ENCODE measurements at regions not wholly inside any gene's neighbourhood (a gene's known extent, or its start where the extent isn't known, plus 50 kb on each side); places are given as distances from the start of the nearest gene placed in this dataset.

DNA sequence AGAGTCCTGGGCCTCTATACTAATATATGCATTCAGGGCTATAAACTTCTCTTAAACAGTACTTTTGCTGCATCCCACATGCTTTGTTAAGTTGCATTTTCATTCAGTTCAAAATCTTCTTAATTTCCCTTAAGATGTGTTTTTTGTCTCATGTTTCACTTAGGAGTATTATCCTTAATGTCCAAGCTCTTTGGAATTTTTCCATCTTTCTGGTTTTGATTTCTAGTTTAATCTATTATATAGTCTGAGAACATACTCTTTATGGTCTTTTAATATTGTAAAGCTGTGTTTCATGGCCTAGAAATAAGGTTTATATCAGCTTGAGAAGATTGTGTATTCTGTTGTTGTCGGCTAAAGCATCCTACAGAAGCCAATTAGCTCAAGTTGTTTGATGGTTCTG is 1041.8 kb downstream of the PLA2G4A start:
- TF ChIP-seq, protein P1, sequence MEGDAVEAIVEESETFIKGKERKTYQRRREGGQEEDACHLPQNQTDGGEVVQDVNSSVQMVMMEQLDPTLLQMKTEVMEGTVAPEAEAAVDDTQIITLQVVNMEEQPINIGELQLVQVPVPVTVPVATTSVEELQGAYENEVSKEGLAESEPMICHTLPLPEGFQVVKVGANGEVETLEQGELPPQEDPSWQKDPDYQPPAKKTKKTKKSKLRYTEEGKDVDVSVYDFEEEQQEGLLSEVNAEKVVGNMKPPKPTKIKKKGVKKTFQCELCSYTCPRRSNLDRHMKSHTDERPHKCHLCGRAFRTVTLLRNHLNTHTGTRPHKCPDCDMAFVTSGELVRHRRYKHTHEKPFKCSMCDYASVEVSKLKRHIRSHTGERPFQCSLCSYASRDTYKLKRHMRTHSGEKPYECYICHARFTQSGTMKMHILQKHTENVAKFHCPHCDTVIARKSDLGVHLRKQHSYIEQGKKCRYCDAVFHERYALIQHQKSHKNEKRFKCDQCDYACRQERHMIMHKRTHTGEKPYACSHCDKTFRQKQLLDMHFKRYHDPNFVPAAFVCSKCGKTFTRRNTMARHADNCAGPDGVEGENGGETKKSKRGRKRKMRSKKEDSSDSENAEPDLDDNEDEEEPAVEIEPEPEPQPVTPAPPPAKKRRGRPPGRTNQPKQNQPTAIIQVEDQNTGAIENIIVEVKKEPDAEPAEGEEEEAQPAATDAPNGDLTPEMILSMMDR (IDR thresholded peaks at IDR 0.05; ENCODE audit: poor library complexity, severe bottlenecking) = no peak
- Histone ChIP-seq H3K27me3 (ENCODE audit: insufficient read depth, poor library complexity, severe bottlenecking) (no peaks in the 10 kb centered on the region), H3K27ac (ENCODE audit: poor library complexity, severe bottlenecking) (no peak overlapping the region), H3K9me3 (ENCODE audit: severe bottlenecking) (no peaks in the 10 kb centered on the region), H3K36me3 (ENCODE audit: low read depth) (no peaks in the 10 kb centered on the region), H3K4me1 (ENCODE audit: insufficient read depth, poor library complexity, severe bottlenecking) (no peaks in the 10 kb centered on the region), H3K4me3 (ENCODE audit: severe bottlenecking) (no peak overlapping the region)
- ATAC-seq (ENCODE audit: low read depth) (no peak), DNase-seq (ENCODE audit: low spot score) (no peak)

DNA sequence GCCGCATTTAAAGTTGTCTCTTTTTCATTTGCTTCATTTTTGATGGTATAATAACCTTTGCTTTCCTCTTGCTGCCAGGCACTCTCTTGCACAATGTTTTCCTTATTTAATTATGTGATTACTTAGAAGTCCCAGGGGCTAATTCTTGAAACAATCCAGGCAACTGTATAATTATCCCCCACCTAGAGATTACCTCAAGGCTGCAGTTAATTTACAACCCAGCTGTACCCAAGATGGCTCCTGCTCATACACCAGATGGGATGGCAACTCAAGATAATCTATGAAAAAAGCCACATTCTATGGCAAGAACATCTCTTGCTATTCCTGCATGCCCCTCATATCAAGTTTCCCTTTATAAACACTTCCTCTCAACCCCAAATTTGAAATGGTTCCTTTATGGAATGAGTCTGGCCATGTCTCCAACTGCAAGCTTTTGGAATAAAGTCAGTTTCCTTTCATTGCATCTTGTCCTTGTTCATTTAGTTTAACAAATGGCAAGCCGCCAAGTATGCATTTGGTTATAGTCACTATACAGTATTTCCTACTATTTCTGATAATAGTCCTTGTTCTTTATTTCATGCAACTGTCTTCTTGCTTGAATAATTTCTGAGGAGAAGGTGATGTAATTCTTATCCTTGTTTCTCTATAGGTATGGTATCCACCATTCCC is 1042.6 kb downstream of the PLA2G4A start:
- Histone ChIP-seq H3K27ac (ENCODE audit: poor library complexity, severe bottlenecking) (no peak overlapping the region), H3K27me3 (ENCODE audit: insufficient read depth, poor library complexity, severe bottlenecking) (no peaks in the 10 kb centered on the region), H3K9me3 (ENCODE audit: severe bottlenecking) (no peaks in the 10 kb centered on the region), H3K36me3 (ENCODE audit: low read depth) (no peaks in the 10 kb centered on the region), H3K4me3 (ENCODE audit: severe bottlenecking) (no peak overlapping the region), H3K4me1 (ENCODE audit: insufficient read depth, poor library complexity, severe bottlenecking) (no peaks in the 10 kb centered on the region)
- TF ChIP-seq, protein P1 (IDR thresholded peaks at IDR 0.05; ENCODE audit: poor library complexity, severe bottlenecking) = no peak
- no peak for ATAC-seq (ENCODE audit: low read depth)
- DNase-seq (ENCODE audit: low spot score) = no peak

DNA sequence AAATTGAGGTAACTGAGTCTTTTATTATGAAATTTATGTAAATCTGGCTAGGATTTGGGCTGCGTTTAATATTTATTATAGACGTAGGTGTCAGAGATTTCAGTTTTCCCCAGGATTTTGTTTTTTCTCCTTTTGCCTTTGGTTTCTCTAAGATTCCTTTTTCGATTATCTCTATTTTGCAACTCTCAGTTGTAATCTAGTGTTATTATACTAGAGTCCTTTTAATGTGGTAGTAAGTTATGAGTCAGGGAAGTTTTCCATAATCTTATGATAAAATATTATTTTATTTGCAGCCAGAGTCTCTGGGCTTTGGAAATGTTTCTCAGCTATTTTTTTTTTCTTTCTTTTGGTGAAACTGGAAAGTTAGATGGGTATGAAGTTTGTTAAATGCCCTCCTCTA is 1043.8 kb downstream of the PLA2G4A start:
- DNase-seq (ENCODE audit: low spot score) (no peak), ATAC-seq (ENCODE audit: low read depth) (no peak)
- H3K9me3 ChIP-seq (ENCODE audit: severe bottlenecking) = no peaks in the 10 kb centered on the region
- TF ChIP-seq, protein P1 (IDR thresholded peaks at IDR 0.05; ENCODE audit: poor library complexity, severe bottlenecking) = no peak
- H3K27ac ChIP-seq (ENCODE audit: poor library complexity, severe bottlenecking) = no peak overlapping the region
- no peaks in the 10 kb centered on the region for H3K4me1 ChIP-seq (ENCODE audit: insufficient read depth, poor library complexity, severe bottlenecking)
- no peaks in the 10 kb centered on the region for H3K27me3 ChIP-seq (ENCODE audit: insufficient read depth, poor library complexity, severe bottlenecking)
- no peak overlapping the region for H3K4me3 ChIP-seq (ENCODE audit: severe bottlenecking)
- no peaks in the 10 kb centered on the region for H3K36me3 ChIP-seq (ENCODE audit: low read depth)

DNA sequence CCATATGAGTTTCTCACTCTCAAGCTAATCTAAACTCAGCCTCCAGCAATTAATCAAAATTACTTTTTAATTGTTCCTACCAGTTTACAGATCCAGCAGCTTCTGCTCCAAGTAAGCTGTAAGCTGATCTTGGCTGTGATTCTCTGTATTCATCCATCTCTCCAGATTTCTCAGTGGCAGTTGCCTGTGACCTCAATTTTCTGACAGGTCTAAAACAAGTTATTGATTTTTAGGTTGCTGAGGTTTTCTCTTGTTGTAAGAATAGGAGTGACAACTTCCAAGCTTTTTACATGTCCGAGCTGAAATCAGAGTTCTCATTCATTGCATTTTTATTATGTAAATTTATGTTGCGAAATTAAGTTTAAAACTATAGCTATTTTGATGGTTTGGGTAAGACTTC is 1044.4 kb downstream of the PLA2G4A start:
- H3K27me3 ChIP-seq (ENCODE audit: insufficient read depth, poor library complexity, severe bottlenecking) = no peaks in the 10 kb centered on the region
- H3K27ac ChIP-seq (ENCODE audit: poor library complexity, severe bottlenecking) = no peak overlapping the region
- H3K4me1 ChIP-seq (ENCODE audit: insufficient read depth, poor library complexity, severe bottlenecking) = no peaks in the 10 kb centered on the region
- DNase-seq (ENCODE audit: low spot score) (no peak), ATAC-seq (ENCODE audit: low read depth) (no peak)
- TF ChIP-seq, protein P1 (IDR thresholded peaks at IDR 0.05; ENCODE audit: poor library complexity, severe bottlenecking) = no peak
- no peaks in the 10 kb centered on the region for H3K9me3 ChIP-seq (ENCODE audit: severe bottlenecking)
- no peak overlapping the region for H3K4me3 ChIP-seq (ENCODE audit: severe bottlenecking)
- no peaks in the 10 kb centered on the region for H3K36me3 ChIP-seq (ENCODE audit: low read depth)

- ATAC-seq (ENCODE audit: low read depth) = no peak
Observed at GRCh38 chr1:187876775-187877174, 1048.0 kb downstream of the PLA2G4A start.

More at GRCh38 chr1:187876775-187877174, 1048.0 kb downstream of the PLA2G4A start:
- Histone ChIP-seq H3K9me3 (ENCODE audit: severe bottlenecking) (no peaks in the 10 kb centered on the region), H3K4me1 (ENCODE audit: insufficient read depth, poor library complexity, severe bottlenecking) (no peaks in the 10 kb centered on the region), H3K27me3 (ENCODE audit: insufficient read depth, poor library complexity, severe bottlenecking) (no peaks in the 10 kb centered on the region), H3K27ac (ENCODE audit: poor library complexity, severe bottlenecking) (no peak overlapping the region), H3K36me3 (ENCODE audit: low read depth) (no peaks in the 10 kb centered on the region), H3K4me3 (ENCODE audit: severe bottlenecking) (no peak overlapping the region)
- DNase-seq (ENCODE audit: low spot score) = no peak
- TF ChIP-seq, protein P1 (IDR thresholded peaks at IDR 0.05; ENCODE audit: poor library complexity, severe bottlenecking) = no peak
